Activated CD4-positive, alpha-beta T cell treated with anti-CD3 and anti-CD28 coated beads, Interleukin-2, Interleukin-4, amounts not matched to agents 100 ng/mL and 50 ng/mL, durations not matched to agents 16 hours and 8 hours (primary cell): ENCODE measurements at regions not wholly inside any gene's neighbourhood (a gene's known extent, or its start where the extent isn't known, plus 50 kb on each side); places are given as distances from the start of the nearest gene placed in this dataset.
"Not testable (repeated sequence)": the region's sequence is repeated elsewhere in the genome, so short reads cannot be mapped to it uniquely, and the experiment has no call there.

Experiments used
- DNase-seq: peaks from one replicate; pipeline ENCODE4 v3.0.0-alpha.2; 2020; ENCODE audit warnings: low spot score

- no peak for DNase-seq
These were observed 117.2 kb downstream of the IPO8 start for GRCh38 chr12:30578426-30578825.

- no peak for DNase-seq
These were observed 122.5 kb downstream of the IPO8 start for GRCh38 chr12:30573145-30573544.

DNA sequence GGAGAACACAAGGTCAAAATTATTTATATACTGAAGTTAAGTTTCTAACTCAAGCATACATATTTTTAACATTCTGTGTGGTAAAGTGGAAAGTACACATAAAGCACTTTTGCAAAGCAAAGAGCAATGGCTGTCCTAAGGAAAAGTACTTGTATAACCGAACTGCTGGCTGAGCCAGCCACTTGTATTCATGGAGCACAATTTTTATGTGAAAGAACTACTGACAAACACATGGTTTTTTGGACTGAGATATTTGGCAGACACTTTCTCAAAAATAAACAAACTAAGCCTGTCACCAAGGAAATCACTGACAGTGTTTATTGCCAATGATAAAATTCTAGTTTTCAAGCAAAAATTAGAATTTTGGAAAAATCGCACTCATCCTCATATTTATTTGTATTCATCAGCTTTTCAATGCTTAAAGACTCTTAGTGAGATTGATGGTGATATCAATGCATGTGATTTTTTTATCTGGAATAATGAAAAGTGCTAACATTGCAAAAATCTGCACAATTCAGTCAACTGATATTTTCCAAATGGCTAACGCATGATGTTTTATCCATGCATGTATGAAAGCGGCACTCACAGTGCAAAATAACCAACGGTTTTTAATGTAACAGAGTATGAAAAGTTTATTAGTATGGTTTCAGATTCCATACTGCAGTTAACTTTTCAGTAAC lies 125.3 kb downstream of the IPO8 start:
- DNase-seq = no peak

GRCh38 chr12:30569426-30569825 lies 126.2 kb downstream of the IPO8 start:
- DNase-seq = no peak

DNA sequence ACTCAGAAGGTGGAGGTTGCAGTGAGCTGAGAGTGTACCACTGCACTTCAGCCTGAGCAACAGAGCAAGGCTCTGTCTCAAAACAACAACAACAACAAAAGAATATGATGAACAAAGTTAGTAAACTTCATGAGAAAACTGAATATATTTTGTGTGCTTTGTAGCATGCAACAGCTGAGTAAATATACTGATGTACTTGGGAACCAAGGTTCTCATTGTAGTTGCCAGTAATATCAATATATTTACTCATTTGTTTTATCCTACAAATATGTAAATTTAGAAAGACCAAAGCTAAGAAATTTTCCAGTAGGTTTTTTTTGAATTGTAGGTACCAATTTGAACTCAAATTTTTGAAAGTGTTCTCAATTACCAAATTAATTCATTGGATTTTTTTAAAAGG lies 127.2 kb downstream of the IPO8 start:
- DNase-seq = no peak

- DNase-seq = no peak
These were observed 128.6 kb downstream of the IPO8 start for GRCh38 chr12:30567082-30567481.

DNA sequence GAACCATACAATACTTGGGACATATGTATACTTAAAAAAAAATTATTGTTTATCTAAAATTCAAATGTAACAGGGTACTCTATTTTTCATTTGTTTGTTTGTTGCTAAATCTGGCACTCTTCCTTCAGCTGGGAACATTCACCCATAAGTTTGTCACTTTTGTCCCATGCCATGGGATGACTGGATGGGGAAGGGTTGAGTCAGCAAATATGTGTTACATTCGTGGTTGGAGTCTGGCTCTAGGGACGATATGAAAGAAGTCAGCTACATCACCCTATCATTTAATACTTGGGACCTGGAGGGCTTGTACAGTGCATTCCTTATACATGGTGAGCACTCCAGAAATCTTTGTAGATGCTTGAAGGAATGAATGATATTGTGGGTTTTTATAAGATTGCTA lies 131.3 kb downstream of the IPO8 start:
- DNase-seq = no peak

- no peak for DNase-seq
These were observed 147.5 kb downstream of the IPO8 start for GRCh38 chr12:30548203-30548602.

DNA sequence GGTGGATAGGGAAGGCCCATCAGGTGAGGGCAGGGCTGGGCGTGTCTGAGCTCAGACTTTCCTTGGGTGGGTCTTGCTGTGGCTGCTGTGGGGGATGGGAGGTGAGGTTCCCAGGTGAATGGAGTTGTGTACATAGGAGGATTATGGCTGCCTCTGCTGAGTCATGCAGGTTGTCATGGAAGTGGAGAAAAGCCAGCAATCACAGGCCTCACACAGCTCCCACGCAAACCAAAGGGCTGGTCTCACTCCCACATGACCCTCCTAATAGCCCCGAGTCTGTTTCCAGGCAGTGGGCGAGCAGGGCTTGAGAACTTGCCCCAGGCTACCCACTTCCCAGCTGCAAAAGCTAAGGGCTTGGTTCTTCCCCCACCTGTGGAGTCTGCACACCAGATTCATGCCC lies 149.5 kb downstream of the IPO8 start:
- no peak for DNase-seq

DNA sequence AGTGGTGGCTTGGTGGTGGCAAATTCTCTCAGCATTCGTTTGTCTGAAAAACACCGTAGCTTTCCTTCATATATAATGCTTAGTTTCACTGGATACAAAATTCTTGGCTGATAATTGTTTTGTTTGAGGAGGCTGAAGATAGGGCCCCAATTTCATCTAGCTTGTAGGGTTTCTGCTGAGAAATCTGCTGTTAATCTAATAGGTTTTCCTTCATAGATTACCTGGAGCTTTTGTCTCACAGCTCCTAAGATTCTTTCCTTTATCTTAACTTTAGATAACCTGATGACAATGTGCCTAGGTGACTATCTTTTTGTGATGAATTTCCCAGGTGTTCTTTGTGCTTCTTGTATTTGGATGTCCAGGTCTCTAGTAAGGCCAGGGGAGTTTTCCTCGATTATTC lies 151.0 kb downstream of the IPO8 start:
- not testable (repeated sequence) for DNase-seq

DNA sequence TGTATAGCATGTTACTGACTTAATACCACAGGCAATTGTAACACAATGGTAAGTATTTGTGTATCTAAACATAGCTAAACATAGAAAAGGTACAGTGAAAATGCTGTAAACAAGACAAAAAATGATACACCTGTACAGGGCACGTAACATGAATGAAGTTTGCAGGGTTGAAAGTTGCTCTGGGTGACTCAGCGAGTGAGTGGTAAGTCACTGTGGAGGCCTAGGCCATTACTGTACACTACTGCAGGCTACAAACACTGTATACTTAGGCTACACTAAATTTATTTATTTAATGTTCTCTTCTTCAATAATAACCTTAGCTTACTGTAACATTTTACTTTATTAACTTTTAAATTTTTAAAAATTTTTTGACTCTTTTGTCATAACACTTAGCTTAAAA lies 158.4 kb downstream of the IPO8 start:
- no peak for DNase-seq

DNA sequence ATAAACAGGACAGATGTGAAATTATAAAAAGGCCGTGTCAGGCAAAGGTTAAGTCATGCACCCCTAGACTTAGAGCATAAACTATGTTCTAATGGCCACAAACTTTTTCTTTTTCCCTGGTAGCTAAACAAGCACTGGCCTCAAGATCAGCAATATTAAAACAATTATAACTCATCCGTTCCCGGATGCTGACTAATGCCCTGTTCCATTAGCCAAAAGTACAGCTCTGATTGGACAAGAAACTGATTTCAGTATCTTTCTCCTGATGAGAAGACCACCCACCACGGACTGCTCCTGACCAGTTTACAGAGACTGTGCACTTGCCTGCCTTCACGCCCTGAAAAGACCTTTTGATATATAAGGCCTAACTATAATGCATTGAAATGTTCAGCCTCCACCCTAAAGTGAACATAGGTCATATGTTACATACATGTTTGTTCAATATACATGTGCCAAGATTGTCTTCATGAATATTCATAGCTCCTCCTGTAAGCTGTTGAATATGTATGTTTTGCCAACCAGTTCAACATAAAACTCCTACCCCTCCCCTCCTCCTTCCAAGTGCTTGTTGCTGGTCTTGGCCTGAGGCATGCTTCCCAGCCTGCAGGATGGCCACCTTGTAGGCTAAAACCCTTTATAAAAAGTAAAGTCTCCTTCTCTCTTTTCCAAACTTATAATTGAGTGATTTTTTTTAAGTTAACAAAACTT lies 162.0 kb downstream of the IPO8 start:
- DNase-seq = no peak

GRCh38 chr12:30531731-30532678 lies 163.7 kb downstream of the IPO8 start:
- DNase-seq = no peak

DNA sequence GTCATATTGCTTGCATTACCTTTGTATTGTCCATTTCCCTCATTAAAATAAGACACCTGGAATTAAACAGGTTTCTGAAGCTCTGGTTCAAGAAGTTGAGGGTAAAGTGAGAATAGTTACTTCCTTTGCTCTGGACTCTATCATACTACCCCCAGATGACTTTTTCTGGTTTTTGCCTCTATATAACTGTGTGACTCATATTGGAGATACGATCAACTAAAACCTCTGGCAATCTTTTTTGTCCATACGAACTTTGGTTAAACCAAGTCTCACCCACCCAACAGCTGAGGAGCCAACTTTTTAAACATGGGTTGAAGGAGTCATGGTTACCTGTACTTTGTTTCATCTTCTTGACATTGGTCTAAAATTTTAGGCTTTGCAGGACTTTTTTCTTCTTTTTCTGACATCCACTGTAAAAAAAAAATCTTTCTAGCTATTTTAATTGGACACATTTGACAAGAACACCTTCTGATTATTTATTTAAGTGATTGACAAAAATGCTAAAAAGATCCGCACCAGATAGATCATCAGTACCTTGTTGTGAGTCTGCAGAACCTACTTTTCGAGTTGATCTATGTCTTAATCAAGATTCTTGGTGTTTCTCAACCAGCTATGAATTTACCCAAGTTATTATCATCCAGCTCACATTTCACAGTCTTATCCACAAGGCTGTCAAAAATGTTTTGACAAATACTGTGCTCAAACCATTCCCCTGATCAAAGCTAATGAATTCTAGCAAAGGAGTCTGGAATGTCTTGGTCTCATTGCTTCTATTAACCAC lies 166.0 kb downstream of the IPO8 start:
- no peak for DNase-seq

DNA sequence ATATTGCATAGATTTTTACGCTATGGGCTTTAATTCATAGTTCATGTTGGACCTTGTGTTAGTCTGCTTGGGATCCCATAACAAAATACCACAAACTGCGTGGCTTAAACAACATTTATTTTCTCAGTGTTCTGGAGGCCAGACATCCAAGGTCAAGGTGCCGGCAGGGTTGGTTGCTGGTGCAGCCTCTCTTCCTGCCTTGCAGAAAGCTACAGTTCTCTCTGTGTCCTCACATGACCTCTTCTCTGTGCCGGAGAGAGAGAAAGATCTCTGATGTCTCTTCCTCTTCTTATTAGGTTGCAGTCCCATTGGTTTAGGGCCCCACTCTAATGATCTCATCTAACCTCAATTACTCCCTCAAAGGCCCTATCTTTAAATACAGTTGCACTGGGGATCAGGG lies 170.5 kb downstream of the IPO8 start:
- no peak for DNase-seq

DNA sequence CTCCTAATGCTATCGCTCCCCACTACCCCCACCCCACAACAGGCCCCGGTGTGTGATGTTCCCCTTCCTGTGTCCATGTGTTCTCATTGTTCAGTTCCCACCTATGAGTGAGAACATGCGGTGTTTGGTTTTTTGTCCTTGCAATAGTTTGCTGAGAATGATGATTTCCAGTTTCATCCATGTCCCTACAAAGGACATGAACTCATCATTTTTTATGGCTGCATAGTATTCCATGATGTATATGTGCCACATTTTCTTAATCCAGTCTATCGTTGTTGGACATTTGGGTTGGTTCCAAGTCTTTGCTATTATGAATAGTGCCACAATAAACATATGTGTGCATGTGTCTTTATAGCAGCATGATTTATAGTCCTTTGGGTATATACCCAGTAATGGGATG lies 175.4 kb downstream of the IPO8 start:
- not testable (repeated sequence) for DNase-seq

DNA sequence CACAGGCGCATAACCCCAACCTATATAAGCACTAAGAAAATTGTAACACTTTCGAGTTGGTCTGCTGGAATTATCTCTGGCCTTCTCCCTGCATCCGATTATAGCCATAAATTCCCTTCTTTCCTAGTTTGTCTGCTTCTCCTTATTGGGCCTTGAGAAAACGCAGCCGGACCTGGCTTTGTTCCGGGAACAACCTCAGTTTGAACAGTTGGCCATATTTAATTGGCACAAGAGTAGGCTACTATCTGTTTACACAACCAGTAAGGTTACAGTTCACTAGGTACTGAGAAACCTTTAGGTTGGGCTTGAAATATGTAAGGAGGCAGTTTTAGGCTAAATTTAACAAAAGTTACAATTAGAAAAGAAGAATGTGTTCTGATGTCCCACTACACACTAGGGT lies 176.1 kb downstream of the IPO8 start:
- no peak for DNase-seq

- no peak for DNase-seq
These were observed 178.3 kb downstream of the IPO8 start for GRCh38 chr12:30517320-30517719.

DNA sequence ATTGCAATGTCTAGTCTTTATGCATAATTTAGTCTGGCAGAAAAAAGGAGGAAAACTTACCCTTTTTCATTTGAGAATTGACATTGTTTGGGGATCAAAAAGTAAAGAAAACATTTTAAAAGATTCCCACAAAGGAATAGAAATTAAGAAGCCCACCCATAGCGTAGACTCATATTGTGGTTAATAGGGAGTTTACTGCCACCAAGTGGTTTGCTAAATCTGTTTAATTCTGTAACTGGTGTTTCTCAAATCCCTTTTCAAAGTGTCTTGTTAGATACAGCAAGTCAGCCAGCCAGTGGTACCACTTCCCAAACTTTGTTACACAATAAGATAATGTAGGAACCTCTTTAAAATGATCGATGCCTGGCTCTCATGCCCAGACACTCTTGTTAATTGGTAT lies 180.3 kb downstream of the IPO8 start:
- DNase-seq = no peak

GRCh38 chr12:30514666-30515065 lies 181.0 kb downstream of the IPO8 start:
- no peak for DNase-seq

GRCh38 chr12:30508205-30508967 lies 187.3 kb downstream of the IPO8 start:
- DNase-seq = no peak
